HUES6 (cell line): ENCODE measurements at regions not wholly inside any gene's neighbourhood (a gene's known extent, or its start where the extent isn't known, plus 50 kb on each side); places are given as distances from the start of the nearest gene placed in this dataset.

ENCODE experiments used
- H3K27ac ChIP-seq: 2 replicates; pipeline ENCODE4 v1.7.0; 2013; ENCODE audit warnings: low read depth, mild to moderate bottlenecking, low read length, inconsistent platforms
- H3K27me3 ChIP-seq: 2 replicates; pipeline ENCODE4 v1.6.1; 2013; ENCODE audit warnings: low read length; ENCODE audit not compliant: control insufficient read depth, insufficient read depth
- H3K36me3 ChIP-seq: 2 replicates; pipeline ENCODE4 v1.6.1; 2013; ENCODE audit warnings: low read length; ENCODE audit not compliant: control insufficient read depth, insufficient read depth
- H3K4me1 ChIP-seq: 2 replicates; pipeline ENCODE4 v1.6.1; 2013; ENCODE audit warnings: low read length; ENCODE audit not compliant: control insufficient read depth, insufficient read depth
- H3K4me3 ChIP-seq: 2 replicates; pipeline ENCODE4 v1.5.1; 2013; ENCODE audit warnings: low read depth, low read length
- H3K9ac ChIP-seq: one replicate; pipeline ENCODE4 v1.6.1; 2013; ENCODE audit warnings: mild to moderate bottlenecking, low read length
- H3K9me3 ChIP-seq: 2 replicates; pipeline ENCODE4 v1.6.1; 2013; ENCODE audit warnings: low read depth, low read length; ENCODE audit not compliant: control insufficient read depth, insufficient read depth

DNA sequence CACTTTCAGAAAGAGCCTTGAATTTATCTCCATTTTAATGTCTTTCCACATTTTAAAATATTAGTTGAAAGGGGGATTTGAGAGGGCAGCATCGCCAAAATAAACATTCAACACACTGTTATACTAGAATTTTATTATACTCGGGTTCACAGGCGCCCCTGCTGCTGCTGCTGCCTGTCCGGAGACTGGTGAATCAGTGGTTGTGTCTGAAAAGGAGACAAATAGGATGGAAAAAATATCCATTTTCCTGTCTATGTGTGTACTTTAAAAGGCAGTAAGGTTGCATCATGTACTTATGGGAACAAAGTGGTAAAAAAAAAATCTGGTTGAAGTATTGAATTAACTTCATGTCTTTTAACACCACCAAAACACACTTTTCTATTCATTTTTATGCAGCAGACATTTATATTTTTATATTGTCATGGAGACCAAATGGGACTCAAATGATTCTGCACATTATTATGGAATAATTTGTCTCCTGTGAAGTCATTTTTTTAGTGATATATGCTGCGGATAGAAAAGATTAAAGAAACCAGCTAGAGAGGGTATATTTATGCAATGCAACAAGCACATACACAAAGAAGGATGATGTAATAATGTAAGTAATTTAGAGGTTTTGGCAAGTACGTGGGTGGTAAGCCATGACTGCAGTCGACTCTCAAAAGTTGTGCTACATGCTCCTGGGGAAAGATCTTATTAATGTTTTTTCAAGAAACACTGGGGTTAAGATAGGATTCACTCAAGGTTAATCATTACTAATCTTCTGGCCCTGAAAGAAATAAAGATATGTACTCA is 759.0 kb upstream of the SOX9 start:
- no peaks in the 10 kb centered on the region for H3K27me3 ChIP-seq
- H3K4me3 ChIP-seq, result no peak overlapping the region
- no peak overlapping the region for H3K27ac ChIP-seq

GRCh38 chr17:71363661-71364060 is 757.2 kb upstream of the SOX9 start:
- Histone ChIP-seq H3K27ac (no peak overlapping the region), H3K36me3 (no peaks in the 10 kb centered on the region)

More for the DNA sequence above, 759.0 kb upstream of the SOX9 start:
- Histone ChIP-seq H3K9ac (no peak overlapping the region), H3K36me3 (no peaks in the 10 kb centered on the region), H3K4me1 (no peaks in the 10 kb centered on the region), H3K9me3 (peaks cover 20% of the 10 kb centered on the region)

GRCh38 chr17:71371809-71372208 is 749.0 kb upstream of the SOX9 start:
- Histone ChIP-seq H3K27me3 (no peaks in the 10 kb centered on the region), H3K9me3 (0 out of 2 replicates have a peak, but pooled peaks cover 3% of the 10 kb centered on the region), H3K4me1 (no peaks in the 10 kb centered on the region), H3K27ac (no peak overlapping the region), H3K9ac (no peak overlapping the region), H3K4me3 (no peak overlapping the region), H3K36me3 (no peaks in the 10 kb centered on the region)

More at GRCh38 chr17:71363661-71364060, 757.2 kb upstream of the SOX9 start:
- Histone ChIP-seq H3K9ac (no peak overlapping the region), H3K4me3 (no peak overlapping the region), H3K27me3 (no peaks in the 10 kb centered on the region), H3K4me1 (no peaks in the 10 kb centered on the region), H3K9me3 (peaks cover 10% of the 10 kb centered on the region; the same call in 1 of the 2 replicates)

- Histone ChIP-seq H3K36me3 (no peaks in the 10 kb centered on the region), H3K4me1 (no peaks in the 10 kb centered on the region), H3K27ac (no peak overlapping the region), H3K27me3 (no peaks in the 10 kb centered on the region), H3K4me3 (no peak overlapping the region), H3K9ac (no peak overlapping the region), H3K9me3 (0 out of 2 replicates have a peak, but pooled peaks cover 3% of the 10 kb centered on the region)
Observed at GRCh38 chr17:71375948-71376347, 744.9 kb upstream of the SOX9 start.

DNA sequence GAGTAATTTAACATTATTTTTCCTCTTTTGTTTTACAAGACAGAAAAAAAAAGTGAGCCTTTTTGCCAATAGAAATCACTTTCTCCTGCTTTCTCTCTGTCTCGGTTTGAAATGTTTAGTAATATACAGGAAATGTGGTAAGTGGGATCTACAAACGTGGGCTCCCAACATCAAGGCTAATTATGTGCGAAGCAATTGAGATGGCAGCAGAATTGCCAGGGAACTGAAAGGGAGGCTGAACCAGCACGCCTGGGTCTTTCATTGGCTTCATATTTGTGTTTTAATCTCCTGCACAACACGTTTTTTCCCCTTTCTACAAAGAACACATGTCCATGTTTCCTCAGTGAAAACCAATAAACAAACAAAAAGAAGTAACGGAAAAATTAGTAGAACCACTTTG is 743.9 kb upstream of the SOX9 start:
- Histone ChIP-seq H3K36me3 (no peaks in the 10 kb centered on the region), H3K9me3 (0 out of 2 replicates have a peak, but pooled peaks cover 3% of the 10 kb centered on the region), H3K4me3 (no peak overlapping the region), H3K9ac (no peak overlapping the region), H3K27me3 (no peaks in the 10 kb centered on the region), H3K4me1 (no peaks in the 10 kb centered on the region), H3K27ac (no peak overlapping the region)

GRCh38 chr17:71378036-71378435 is 742.8 kb upstream of the SOX9 start:
- no peaks in the 10 kb centered on the region for H3K27me3 ChIP-seq

DNA sequence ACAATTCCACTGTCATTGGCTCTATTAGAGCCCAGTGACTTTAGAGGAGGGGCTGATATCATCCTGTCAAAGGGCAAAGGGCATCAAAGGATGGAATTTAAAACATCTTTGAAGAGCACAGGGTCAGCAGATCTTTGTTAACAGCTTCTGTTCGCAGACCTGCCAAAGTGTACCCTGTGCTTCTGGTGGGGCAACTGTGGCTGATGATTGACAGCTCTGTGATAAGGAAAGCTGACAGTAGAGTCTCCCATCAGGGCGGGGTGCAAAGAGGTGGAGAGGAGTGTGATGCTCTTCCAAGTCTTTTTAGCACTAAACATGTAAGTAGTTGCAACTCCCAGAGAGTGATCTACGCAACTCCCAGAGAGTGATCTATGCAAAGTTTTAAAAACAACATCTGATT is 742.1 kb upstream of the SOX9 start:
- Histone ChIP-seq H3K9me3 (0 out of 2 replicates have a peak, but pooled peaks cover 3% of the 10 kb centered on the region), H3K4me3 (no peak overlapping the region), H3K36me3 (no peaks in the 10 kb centered on the region), H3K27ac (no peak overlapping the region), H3K27me3 (no peaks in the 10 kb centered on the region), H3K9ac (no peak overlapping the region), H3K4me1 (no peaks in the 10 kb centered on the region)

More at GRCh38 chr17:71378036-71378435, 742.8 kb upstream of the SOX9 start:
- Histone ChIP-seq H3K9me3 (0 out of 2 replicates have a peak, but pooled peaks cover 3% of the 10 kb centered on the region), H3K27ac (no peak overlapping the region), H3K36me3 (no peaks in the 10 kb centered on the region), H3K4me1 (no peaks in the 10 kb centered on the region), H3K9ac (no peak overlapping the region), H3K4me3 (no peak overlapping the region)

DNA sequence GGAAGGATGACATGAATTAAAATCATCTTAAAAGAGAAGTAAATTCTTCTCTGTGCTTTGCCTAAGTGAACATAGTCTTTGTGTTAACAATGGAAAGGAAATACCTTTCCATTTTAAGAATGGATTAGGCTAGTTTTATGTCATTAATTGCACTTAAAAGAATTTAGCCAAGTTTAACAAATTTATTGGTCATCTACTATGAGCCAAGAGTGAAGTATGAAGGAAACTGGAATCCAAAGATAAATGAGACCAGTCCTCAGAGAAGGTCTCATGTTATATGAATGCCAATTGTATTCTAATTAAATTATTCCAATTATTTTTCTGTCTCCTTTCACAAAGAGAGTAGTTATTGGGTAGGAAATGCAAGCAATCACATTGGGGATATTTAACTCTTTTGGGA is 741.3 kb upstream of the SOX9 start:
- no peak overlapping the region for H3K9ac ChIP-seq
- H3K27me3 ChIP-seq, result no peaks in the 10 kb centered on the region
- H3K9me3 ChIP-seq, result 0 out of 2 replicates have a peak, but pooled peaks cover 3% of the 10 kb centered on the region
- H3K27ac ChIP-seq, result no peak overlapping the region
- H3K4me3 ChIP-seq, result no peak overlapping the region
- no peaks in the 10 kb centered on the region for H3K4me1 ChIP-seq
- no peaks in the 10 kb centered on the region for H3K36me3 ChIP-seq

GRCh38 chr17:71380535-71380934 is 740.3 kb upstream of the SOX9 start:
- Histone ChIP-seq H3K27me3 (no peaks in the 10 kb centered on the region), H3K9ac (no peak overlapping the region), H3K4me1 (no peaks in the 10 kb centered on the region), H3K4me3 (no peak overlapping the region), H3K27ac (no peak overlapping the region), H3K36me3 (no peaks in the 10 kb centered on the region), H3K9me3 (0 out of 2 replicates have a peak, but pooled peaks cover 3% of the 10 kb centered on the region)

GRCh38 chr17:71380936-71381335 is 739.9 kb upstream of the SOX9 start:
- Histone ChIP-seq H3K9me3 (0 out of 2 replicates have a peak, but pooled peaks cover under 1% of the 10 kb centered on the region), H3K27me3 (no peaks in the 10 kb centered on the region), H3K36me3 (no peaks in the 10 kb centered on the region), H3K4me1 (no peaks in the 10 kb centered on the region), H3K27ac (no peak overlapping the region), H3K9ac (no peak overlapping the region), H3K4me3 (no peak overlapping the region)

GRCh38 chr17:71383091-71383490 is 737.7 kb upstream of the SOX9 start:
- Histone ChIP-seq H3K36me3 (no peaks in the 10 kb centered on the region), H3K9ac (no peak overlapping the region), H3K9me3 (peaks cover 10% of the 10 kb centered on the region), H3K4me1 (no peaks in the 10 kb centered on the region), H3K27me3 (no peaks in the 10 kb centered on the region), H3K27ac (no peak overlapping the region), H3K4me3 (no peak overlapping the region)
